ENCODE measurements at regions not wholly inside any gene's neighbourhood (a gene's known extent, or its start where the extent isn't known, plus 50 kb on each side); places are given as distances from the start of the nearest gene placed in this dataset.

GRCh38 chr16:75787440-75787839 is 61.1 kb upstream of the CPHXL start:
- TF ChIP-seq, protein P1, sequence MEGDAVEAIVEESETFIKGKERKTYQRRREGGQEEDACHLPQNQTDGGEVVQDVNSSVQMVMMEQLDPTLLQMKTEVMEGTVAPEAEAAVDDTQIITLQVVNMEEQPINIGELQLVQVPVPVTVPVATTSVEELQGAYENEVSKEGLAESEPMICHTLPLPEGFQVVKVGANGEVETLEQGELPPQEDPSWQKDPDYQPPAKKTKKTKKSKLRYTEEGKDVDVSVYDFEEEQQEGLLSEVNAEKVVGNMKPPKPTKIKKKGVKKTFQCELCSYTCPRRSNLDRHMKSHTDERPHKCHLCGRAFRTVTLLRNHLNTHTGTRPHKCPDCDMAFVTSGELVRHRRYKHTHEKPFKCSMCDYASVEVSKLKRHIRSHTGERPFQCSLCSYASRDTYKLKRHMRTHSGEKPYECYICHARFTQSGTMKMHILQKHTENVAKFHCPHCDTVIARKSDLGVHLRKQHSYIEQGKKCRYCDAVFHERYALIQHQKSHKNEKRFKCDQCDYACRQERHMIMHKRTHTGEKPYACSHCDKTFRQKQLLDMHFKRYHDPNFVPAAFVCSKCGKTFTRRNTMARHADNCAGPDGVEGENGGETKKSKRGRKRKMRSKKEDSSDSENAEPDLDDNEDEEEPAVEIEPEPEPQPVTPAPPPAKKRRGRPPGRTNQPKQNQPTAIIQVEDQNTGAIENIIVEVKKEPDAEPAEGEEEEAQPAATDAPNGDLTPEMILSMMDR (IDR thresholded peaks at IDR 0.05), result no peak
- TF ChIP-seq POLR2A (IDR thresholded peaks at IDR 0.05), result no peak
